ENCODE measurements at regions not wholly inside any gene's neighbourhood (a gene's known extent, or its start where the extent isn't known, plus 50 kb on each side); places are given as distances from the start of the nearest gene placed in this dataset.

GRCh38 chr1:69377507-69377906 lies 190.2 kb upstream of the LRRC7 start:
- no peak overlapping the region for H3K27ac ChIP-seq
- TF ChIP-seq CTCF (IDR thresholded peaks at IDR 0.05) (no peak), ZFX (IDR thresholded peaks at IDR 0.05; ENCODE audit: borderline replicate concordance) (no peak)

- no peak overlapping the region for H3K27ac ChIP-seq
- TF ChIP-seq CTCF (IDR thresholded peaks at IDR 0.05), result no peak
- TF ChIP-seq ZFX (IDR thresholded peaks at IDR 0.05; ENCODE audit: borderline replicate concordance), result no peak
Observed at GRCh38 chr1:69388044-69388443, 179.7 kb upstream of the LRRC7 start.

GRCh38 chr1:69400128-69400527 lies 167.6 kb upstream of the LRRC7 start:
- H3K27ac ChIP-seq, result no peak overlapping the region
- TF ChIP-seq ZFX (IDR thresholded peaks at IDR 0.05; ENCODE audit: borderline replicate concordance) (no peak), CTCF (IDR thresholded peaks at IDR 0.05) (no peak)

- TF ChIP-seq ZFX (IDR thresholded peaks at IDR 0.05; ENCODE audit: borderline replicate concordance) (no peak), CTCF (IDR thresholded peaks at IDR 0.05) (no peak)
- no peak overlapping the region for H3K27ac ChIP-seq
Observed at GRCh38 chr1:69401879-69402278, 165.8 kb upstream of the LRRC7 start.

GRCh38 chr1:69403756-69404320 lies 163.9 kb upstream of the LRRC7 start:
- H3K27ac ChIP-seq, result no peak overlapping the region
- TF ChIP-seq CTCF (IDR thresholded peaks at IDR 0.05) (no peak), ZFX (IDR thresholded peaks at IDR 0.05; ENCODE audit: borderline replicate concordance) (no peak)

- no peak overlapping the region for H3K27ac ChIP-seq
- TF ChIP-seq ZFX (IDR thresholded peaks at IDR 0.05; ENCODE audit: borderline replicate concordance), result no peak
- no peak for TF ChIP-seq CTCF (IDR thresholded peaks at IDR 0.05)
Observed at GRCh38 chr1:69404486-69404885, 163.2 kb upstream of the LRRC7 start.

- no peak for TF ChIP-seq ZFX (IDR thresholded peaks at IDR 0.05; ENCODE audit: borderline replicate concordance)
- no peak for TF ChIP-seq CTCF (IDR thresholded peaks at IDR 0.05)
Observed at GRCh38 chr1:69406244-69406643, 161.5 kb upstream of the LRRC7 start.

More at GRCh38 chr1:69406244-69406643, 161.5 kb upstream of the LRRC7 start:
- H3K27ac ChIP-seq, result no peak overlapping the region

Measured in 22Rv1 (cell line).